Lower lobe of right lung (tissue), 2 donors: ENCODE measurements at regions not wholly inside any gene's neighbourhood (a gene's known extent, or its start where the extent isn't known, plus 50 kb on each side); places are given as distances from the start of the nearest gene placed in this dataset.

Experiments used
- ATAC-seq, 2 donors: fragments of 200-7000 bp; cut with Tn5 transposase; one replicate each; pipeline ENCODE4 v1.9.1; 2020 to 2022; ENCODE audit warnings: mild to moderate bottlenecking in 2 of 2, moderate library complexity in 2 of 2
- DNase-seq: peaks from one replicate; pipeline ENCODE4 v3.0.0-alpha.2; 2020
- H3K27ac ChIP-seq: fragments of 200-600 bp; one replicate; pipeline ENCODE4 v1.8.0; 2022
- H3K27me3 ChIP-seq: fragments of 200-600 bp; one replicate; pipeline ENCODE4 v1.8.0; 2022; ENCODE audit warnings: low read depth
- H3K36me3 ChIP-seq: fragments of 200-600 bp; one replicate; pipeline ENCODE4 v1.8.0; 2022; ENCODE audit warnings: mild to moderate bottlenecking
- H3K4me1 ChIP-seq: fragments of 200-600 bp; one replicate; pipeline ENCODE4 v1.8.0; 2022
- H3K4me3 ChIP-seq: fragments of 200-600 bp; one replicate; pipeline ENCODE4 v1.8.0; 2022; ENCODE audit warnings: mild to moderate bottlenecking
- H3K9me3 ChIP-seq: fragments of 200-600 bp; one replicate; pipeline ENCODE4 v1.8.0; 2022
- CTCF ChIP-seq: fragments of 200-600 bp; IDR thresholded peaks from one replicate; pipeline ENCODE4 v1.8.0; 2022; ENCODE audit warnings: antibody characterized with exemption, mild to moderate bottlenecking
- intact Hi-C: fragments of 100-400 bp; cut with DNase I; formaldehyde crosslinking; loops from one replicate; pipeline ENCODE4 v1.11.0; 2022
- donor health status: DM: no; HTN: yes; CAD: no; lungs with severe emphysema.

- Histone ChIP-seq H3K27me3 (no peaks in the 10 kb centered on the region), H3K36me3 (no peaks in the 10 kb centered on the region), H3K27ac (no peak overlapping the region), H3K4me1 (no peaks in the 10 kb centered on the region), H3K9me3 (peaks cover 10% of the 10 kb centered on the region), H3K4me3 (no peak overlapping the region)
- no peak for TF ChIP-seq CTCF
- intact Hi-C loops: no loop called here
- ATAC-seq (no peak), DNase-seq (no peak)
These were observed 645.3 kb upstream of the DDX18 start for GRCh38 chr2:117169036-117169765.

GRCh38 chr2:117170897-117171296 lies 643.6 kb upstream of the DDX18 start:
- no peak for DNase-seq
- H3K4me3 ChIP-seq: no peak overlapping the region
- H3K27me3 ChIP-seq: no peaks in the 10 kb centered on the region
- intact Hi-C loops: no loop called here
- ATAC-seq: no peak
- TF ChIP-seq CTCF: no peak
- no peaks in the 10 kb centered on the region for H3K36me3 ChIP-seq
- no peak overlapping the region for H3K27ac ChIP-seq
- peaks cover 10% of the 10 kb centered on the region for H3K9me3 ChIP-seq
- H3K4me1 ChIP-seq: no peaks in the 10 kb centered on the region

GRCh38 chr2:117179405-117179804 lies 635.1 kb upstream of the DDX18 start:
- no peak for TF ChIP-seq CTCF
- DNase-seq (no peak), ATAC-seq (no peak)
- H3K4me1 ChIP-seq: no peaks in the 10 kb centered on the region
- H3K27ac ChIP-seq: no peak overlapping the region
- no peaks in the 10 kb centered on the region for H3K27me3 ChIP-seq
- intact Hi-C loops: no loop called here
- no peak overlapping the region for H3K4me3 ChIP-seq
- no peaks in the 10 kb centered on the region for H3K9me3 ChIP-seq
- no peaks in the 10 kb centered on the region for H3K36me3 ChIP-seq

GRCh38 chr2:117190856-117191559 lies 623.5 kb upstream of the DDX18 start:
- Histone ChIP-seq H3K27me3 (no peaks in the 10 kb centered on the region), H3K4me1 (no peaks in the 10 kb centered on the region), H3K27ac (no peak overlapping the region), H3K36me3 (no peaks in the 10 kb centered on the region), H3K9me3 (no peaks in the 10 kb centered on the region), H3K4me3 (no peak overlapping the region)
- intact Hi-C loops: no loop called here
- TF ChIP-seq CTCF: no peak
- no peak for ATAC-seq
- no peak for DNase-seq

- no peaks in the 10 kb centered on the region for H3K4me1 ChIP-seq
- no peaks in the 10 kb centered on the region for H3K36me3 ChIP-seq
- H3K4me3 ChIP-seq: no peak overlapping the region
- H3K27ac ChIP-seq: no peak overlapping the region
- intact Hi-C loops: no loop called here
- DNase-seq (no peak), ATAC-seq (no peak)
- TF ChIP-seq CTCF: no peak
- no peaks in the 10 kb centered on the region for H3K9me3 ChIP-seq
- H3K27me3 ChIP-seq: no peaks in the 10 kb centered on the region
These were observed 619.1 kb upstream of the DDX18 start for GRCh38 chr2:117195381-117195780.
